Activated gamma-delta T cell treated with Interleukin-2 at 50 U/mL for 16 hours (primary cell): ENCODE measurements at regions not wholly inside any gene's neighbourhood (a gene's known extent, or its start where the extent isn't known, plus 50 kb on each side); places are given as distances from the start of the nearest gene placed in this dataset.

Source experiments
- DNase-seq: peaks from one replicate; pipeline ENCODE4 v3.0.0-alpha.2; 2020

GRCh38 chr3:13223574-13224237, 150.5 kb upstream of the IQSEC1 start:
- no peak for DNase-seq

GRCh38 chr3:13222891-13223573, 149.8 kb upstream of the IQSEC1 start:
- DNase-seq: no peak

GRCh38 chr3:13222131-13222530, 148.9 kb upstream of the IQSEC1 start:
- DNase-seq: no peak

- no peak for DNase-seq
Measured at GRCh38 chr3:13221491-13222061, 148.3 kb upstream of the IQSEC1 start.

GRCh38 chr3:13220991-13221390, 147.8 kb upstream of the IQSEC1 start:
- no peak for DNase-seq

- DNase-seq: no peak
Measured at GRCh38 chr3:13219902-13220296, 146.7 kb upstream of the IQSEC1 start.

GRCh38 chr3:13219077-13219901, 146.1 kb upstream of the IQSEC1 start:
- DNase-seq: no peak

- DNase-seq: no peak
Measured at GRCh38 chr3:13218541-13218908, 145.3 kb upstream of the IQSEC1 start.

GRCh38 chr3:13217736-13218540, 144.7 kb upstream of the IQSEC1 start:
- DNase-seq: no peak

- DNase-seq: no peak
Measured at GRCh38 chr3:13217253-13217652, 144.0 kb upstream of the IQSEC1 start.

GRCh38 chr3:13215940-13216546, 142.8 kb upstream of the IQSEC1 start:
- DNase-seq: no peak

GRCh38 chr3:13214847-13215472, 141.7 kb upstream of the IQSEC1 start:
- no peak for DNase-seq

- DNase-seq: no peak
Measured at GRCh38 chr3:13213911-13214846, 140.9 kb upstream of the IQSEC1 start.

- no peak for DNase-seq
Measured at GRCh38 chr3:13213490-13213889, 140.3 kb upstream of the IQSEC1 start.

- DNase-seq: no peak
Measured at GRCh38 chr3:13211605-13212210, 138.5 kb upstream of the IQSEC1 start.

GRCh38 chr3:13210221-13210975, 137.2 kb upstream of the IQSEC1 start:
- no peak for DNase-seq

- no peak for DNase-seq
Measured at GRCh38 chr3:13209634-13209997, 136.4 kb upstream of the IQSEC1 start.

GRCh38 chr3:13208706-13209633, 135.7 kb upstream of the IQSEC1 start:
- no peak for DNase-seq
